HepG2 (cell line): ENCODE measurements at regions not wholly inside any gene's neighbourhood (a gene's known extent, or its start where the extent isn't known, plus 50 kb on each side); places are given as distances from the start of the nearest gene placed in this dataset.

ENCODE experiments used
- ATAC-seq: fragments of 200-7000 bp; cut with Tn5 transposase; 3 replicates; pipeline ENCODE4 v1.9.1; 2020; ENCODE audit warnings: mild to moderate bottlenecking, moderate library complexity
- BruUV-seq: library from RNA; stranded (reverse); fragments of 400-500 nt; replicated peaks from 2 replicates; lab custom pipeline; 2021; lab: Mats Ljungman, UMichigan
- CTCF ChIA-PET: fragments of 300-600 bp; formaldehyde crosslinking; extraction: SDS; loops from one replicate; lab custom pipeline; 2021; ENCODE audit warnings: low total read pairs, inconsistent platforms, low intra/inter-chr PET ratio; lab: Yijun Ruan, JAX
- POLR2A ChIA-PET: fragments of 350-600 bp; sonication (Branson Sonifier 250); formaldehyde crosslinking; loops from one replicate; lab custom pipeline; 2020; ENCODE audit warnings: antibody characterized with exemption, inconsistent platforms; lab: Yijun Ruan, JAX
- DNase-seq: peaks from one replicate; pipeline ENCODE4 v3.0.0-alpha.2; 2015; ENCODE audit warnings: low spot score
- FAIRE-seq: peaks from 3 replicates; lab custom pipeline; 2011; peaks lifted over from hg19 to GRCh38; lab: Jason Lieb, UNC
- H2AFZ ChIP-seq: one replicate; pipeline ENCODE4 v1.6.1; 2011; ENCODE audit warnings: low read length, inconsistent platforms
- H3K27ac ChIP-seq: fragments of 300-600 bp; 3 replicates; pipeline ENCODE4 v1.8.0; 2011; ENCODE audit warnings: mixed run types, mild to moderate bottlenecking, mixed read lengths, low read length, inconsistent platforms; ENCODE audit not compliant: insufficient read depth; ENCODE audit errors: extremely low read length
- H3K27me3 ChIP-seq, 2 experiments: fragments of 200-600 bp in 1 of 2; 2 replicates in 1 of 2; 3 replicates in 1 of 2; pipeline versions ENCODE4 v1.6.0 to v1.8.0; 2011; ENCODE audit warnings: low read length in 2 of 2, mild to moderate bottlenecking in 2 of 2, moderate library complexity in 2 of 2, inconsistent platforms in 1 of 2; ENCODE audit not compliant: insufficient read depth in 2 of 2, control insufficient read depth in 1 of 2
- H3K36me3 ChIP-seq, 2 experiments: fragments of 200-600 bp in 1 of 2; replicated peaks in 1 of 2; 2 replicates in 1 of 2; 3 replicates in 1 of 2; pipeline versions ENCODE4 v1.5.1 to v1.8.0; 2011; ENCODE audit warnings: low read length in 2 of 2, inconsistent platforms in 1 of 2; ENCODE audit not compliant: insufficient read depth in 2 of 2, control insufficient read depth in 1 of 2
- H3K4me1 ChIP-seq: 2 replicates; pipeline ENCODE4 v1.5.1; 2012; ENCODE audit warnings: low read length, inconsistent platforms; ENCODE audit not compliant: insufficient read depth
- H3K4me2 ChIP-seq: 2 replicates; pipeline ENCODE4 v1.6.0; 2011; ENCODE audit warnings: low read depth, low read length, inconsistent platforms
- H3K4me3 ChIP-seq, 3 experiments: fragments of 200-600 bp in 1 of 3; sonication (generic), shearing (Covaris generic) in 1 of 3; replicated peaks in 1 of 3; 2 replicates each; pipeline ENCODE4 v1.5.1; 2011 to 2016; ENCODE audit warnings: low read length in 3 of 3, inconsistent platforms in 2 of 3, low read depth in 2 of 3, mild to moderate bottlenecking in 2 of 3, control low read depth in 1 of 3, mixed read lengths in 1 of 3; ENCODE audit not compliant: insufficient read depth in 1 of 3
- H3K79me2 ChIP-seq: one replicate; pipeline ENCODE4 v1.6.1; 2011; ENCODE audit warnings: low read length, inconsistent platforms; ENCODE audit not compliant: insufficient read depth
- H3K9ac ChIP-seq: 2 replicates; pipeline ENCODE4 v1.6.0; 2011; ENCODE audit warnings: mild to moderate bottlenecking, low read depth, low read length, inconsistent platforms; ENCODE audit not compliant: insufficient read depth
- H3K9me3 ChIP-seq: 2 replicates; pipeline ENCODE4 v1.5.1; 2012; ENCODE audit warnings: mild to moderate bottlenecking, low read length
- H4K20me1 ChIP-seq: 2 replicates; pipeline ENCODE4 v1.6.0; 2011; ENCODE audit warnings: inconsistent platforms, mild to moderate bottlenecking, low read length, moderate library complexity; ENCODE audit not compliant: insufficient read depth
- ATF2 ChIP-seq: sonication (generic); formaldehyde crosslinking; IDR thresholded peaks from 2 replicates; pipeline ENCODE4 v1.4.0; 2020; ENCODE audit warnings: missing genetic modification reagents
- DDIT3 ChIP-seq: sonication (generic); formaldehyde crosslinking; IDR thresholded peaks from 2 replicates; pipeline ENCODE4 v1.4.0; 2020; ENCODE audit warnings: mild to moderate bottlenecking, missing genetic modification reagents
- EED ChIP-seq: sonication (generic); formaldehyde crosslinking; IDR thresholded peaks from 2 replicates; pipeline ENCODE4 v1.5.0; 2020; ENCODE audit warnings: mild to moderate bottlenecking, missing genetic modification reagents
- ELF4 ChIP-seq: sonication (generic); formaldehyde crosslinking; IDR thresholded peaks from 2 replicates; pipeline ENCODE4 v1.5.0; 2020; ENCODE audit warnings: missing genetic modification reagents, mild to moderate bottlenecking, moderate library complexity, borderline replicate concordance
- HCFC1 ChIP-seq: fragments of 150-350 bp; IDR thresholded peaks from 2 replicates; pipeline ENCODE4 v1.6.1; 2014; ENCODE audit warnings: low read depth, low read length
- HINFP ChIP-seq: sonication (generic); formaldehyde crosslinking; IDR thresholded peaks from 2 replicates; pipeline ENCODE4 v1.4.0; 2020; ENCODE audit warnings: low read depth, mild to moderate bottlenecking, missing genetic modification reagents
- IRF2 ChIP-seq: IDR thresholded peaks from 2 replicates; pipeline ENCODE4 v1.6.1; 2018; ENCODE audit warnings: missing genetic modification reagents, missing compliant biosample characterization
- NFIB ChIP-seq: sonication (generic); formaldehyde crosslinking; IDR thresholded peaks from 2 replicates; pipeline ENCODE4 v1.9.0; 2021; ENCODE audit warnings: missing genetic modification reagents, mild to moderate bottlenecking, borderline replicate concordance
- PRMT3 ChIP-seq: sonication (generic); formaldehyde crosslinking; IDR thresholded peaks from 2 replicates; pipeline ENCODE4 v1.8.1; 2022; ENCODE audit warnings: low read depth, mild to moderate bottlenecking, moderate library complexity, missing genetic modification reagents, borderline replicate concordance
- SSRP1 ChIP-seq: IDR thresholded peaks from 2 replicates; pipeline ENCODE4 v1.6.1; 2016; ENCODE audit warnings: control low read depth
- ZNF136 ChIP-seq: sonication (generic); formaldehyde crosslinking; IDR thresholded peaks from 2 replicates; pipeline ENCODE4 v1.8.1; 2022; ENCODE audit warnings: low read depth, mild to moderate bottlenecking, moderate library complexity, missing genetic modification reagents
- ZNF318 ChIP-seq: sonication (generic); formaldehyde crosslinking; IDR thresholded peaks from 2 replicates; pipeline ENCODE4 v1.4.0; 2020; ENCODE audit warnings: mild to moderate bottlenecking, missing genetic modification reagents
- WGBS: methylation state at CpG from one replicate; pipeline ENCODE4 v1.1.6; 2017; ENCODE audit warnings: low lambda C conversion rate; 5-methylcytosine and 5-hydroxymethylcytosine counted together
- in situ Hi-C: cut with HindIII; loops from 2 replicates; pipeline ENCODE4 v1.10.0; 2017; ENCODE audit warnings: low pct_unique_long_range_greater_than_20kb; ENCODE audit not compliant: extremely low pct_ligation_motif_present
- intact Hi-C: fragments of 100-400 bp; cut with micrococcal nuclease; formaldehyde crosslinking; loops from one replicate; pipeline ENCODE4 v1.10.0; 2022; ENCODE audit not compliant: unreplicated experiment

- BruUV-seq = no TSS peak
- H3K27me3 ChIP-seq = no peaks in the 10 kb centered on the region
- no peak overlapping the region for H3K4me3 ChIP-seq
- no peak overlapping the region for H3K4me2 ChIP-seq
- ChIA-PET CTCF (no interaction called here), POLR2A (no interaction called here)
- no peaks in the 10 kb centered on the region for H3K9me3 ChIP-seq
- no peak overlapping the region for H3K9ac ChIP-seq
- no peak overlapping the region for H3K27ac ChIP-seq
- intact Hi-C loops (no loop called here), in situ Hi-C loops (no loop called here)
- H3K36me3 ChIP-seq = no peaks in the 10 kb centered on the region
- no peaks in the 10 kb centered on the region for H3K79me2 ChIP-seq
- no peak overlapping the region for H2AFZ ChIP-seq
- no peak for DNase-seq
- H3K4me1 ChIP-seq = peaks cover 28% of the 10 kb centered on the region
- FAIRE-seq = no peak
- no peak for ATAC-seq
- H4K20me1 ChIP-seq = no peaks in the 10 kb centered on the region
- 32% methylated on average over 2 of the region's 2 CpGs for WGBS
- no peak for TF ChIP-seq NFIB (CRISPR knock-in tag)
- no peak for TF ChIP-seq ELF4
- TF ChIP-seq PRMT3 (CRISPR knock-in tag) = no peak
- no peak for TF ChIP-seq HCFC1
- no peak for TF ChIP-seq ZNF318
- no peak for TF ChIP-seq SSRP1 (CRISPR knock-in tag)
- no peak for TF ChIP-seq IRF2 (CRISPR knock-in tag)
- TF ChIP-seq ATF2 = no peak
- no peak for TF ChIP-seq ZNF136 (CRISPR knock-in tag)
- TF ChIP-seq EED (CRISPR knock-in tag) = no peak
- no peak for TF ChIP-seq HINFP (CRISPR knock-in tag)
- no peak for TF ChIP-seq DDIT3 (CRISPR knock-in tag)
Observed at GRCh38 chr6:137409266-137409777, 84.9 kb downstream of the OLIG3 start.
